HEK293T (cell line): ENCODE measurements at regions not wholly inside any gene's neighbourhood (a gene's known extent, or its start where the extent isn't known, plus 50 kb on each side); places are given as distances from the start of the nearest gene placed in this dataset.

Source experiments
- BHLHE40 ChIP-seq: fragments of 450-650 bp; IDR thresholded peaks from 2 replicates; pipeline ENCODE4 v1.6.1; 2016; ENCODE audit warnings: mild to moderate bottlenecking, moderate library complexity, borderline replicate concordance
- FOXK2 ChIP-seq: fragments of 450-650 bp; IDR thresholded peaks from 2 replicates; pipeline ENCODE4 v1.6.1; 2016; ENCODE audit warnings: mild to moderate bottlenecking
- FOXM1 ChIP-seq: fragments of 450-650 bp; IDR thresholded peaks from 2 replicates; pipeline ENCODE4 v1.6.1; 2017; ENCODE audit warnings: mild to moderate bottlenecking, borderline replicate concordance
- L3MBTL2 ChIP-seq: fragments of 450-650 bp; conservative IDR thresholded peaks from 2 replicates; pipeline ENCODE4 v1.6.1; 2016; ENCODE audit warnings: mild to moderate bottlenecking
- SP1 ChIP-seq: fragments of 450-650 bp; IDR thresholded peaks from 2 replicates; pipeline ENCODE4 v1.6.1; 2017
- SUZ12 ChIP-seq: fragments of 450-650 bp; IDR thresholded peaks from 2 replicates; pipeline ENCODE4 v1.6.1; 2016; ENCODE audit warnings: mild to moderate bottlenecking
- ZNF384 ChIP-seq: fragments of 450-650 bp; IDR thresholded peaks from 2 replicates; pipeline ENCODE4 v1.6.1; 2016

- TF ChIP-seq SUZ12 (no peak), L3MBTL2 (no peak), FOXM1 (no peak), BHLHE40 (no peak), FOXK2 (no peak), SP1 (no peak), ZNF384 (no peak)
Measured at GRCh38 chr9:29838491-29839020, 2265.3 kb upstream of the C9orf72 start.
